HG03159 (cell line): ENCODE measurements at regions not wholly inside any gene's neighbourhood (a gene's known extent, or its start where the extent isn't known, plus 50 kb on each side); places are given as distances from the start of the nearest gene placed in this dataset.
A peak's percentile ranks its signal among the peaks of the same experiment; 100 is the strongest.

Experiments
- ATAC-seq: cut with Tn5 transposase; IDR thresholded peaks from one replicate; pipeline ENCODE4 v1.9.1; 2021; ENCODE audit warnings: mild to moderate bottlenecking, moderate library complexity; ENCODE audit not compliant: unreplicated experiment

DNA sequence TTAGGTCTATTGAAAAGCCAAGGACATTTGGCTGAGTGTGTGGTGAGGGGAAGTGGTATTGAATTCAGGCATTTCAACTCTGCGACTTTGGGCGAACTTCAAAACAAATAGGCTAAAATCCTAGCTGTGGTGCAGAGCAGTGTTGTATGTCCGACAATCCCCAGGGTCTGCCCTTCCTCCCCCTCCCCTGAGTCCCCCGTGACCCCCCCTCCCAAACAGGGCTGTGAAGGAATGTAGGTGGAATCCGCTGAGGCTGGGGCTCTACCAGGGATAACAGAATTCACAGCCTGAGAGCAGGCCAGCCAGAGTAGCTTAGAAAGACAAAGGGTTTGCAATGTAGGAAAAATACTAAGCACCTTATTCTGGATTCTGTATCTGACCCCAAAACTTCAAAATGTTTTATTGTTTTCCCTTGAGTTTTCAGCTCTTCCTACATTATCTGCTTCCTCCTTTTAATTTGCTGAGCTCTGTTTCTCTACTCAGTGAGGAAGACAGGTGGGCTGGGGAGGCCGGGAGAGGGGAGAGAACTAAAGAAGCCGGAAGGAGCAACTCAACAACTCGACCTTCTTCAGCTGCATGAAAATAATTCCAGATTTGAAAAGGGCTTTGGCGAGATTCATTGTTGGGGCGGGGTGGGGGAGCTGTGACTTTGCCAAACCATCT is 315.2 kb downstream of the BLID start:
- ATAC-seq = no peak

- ATAC-seq = no peak
Observed at GRCh38 chr11:121800240-121800639, 315.8 kb downstream of the BLID start.

DNA sequence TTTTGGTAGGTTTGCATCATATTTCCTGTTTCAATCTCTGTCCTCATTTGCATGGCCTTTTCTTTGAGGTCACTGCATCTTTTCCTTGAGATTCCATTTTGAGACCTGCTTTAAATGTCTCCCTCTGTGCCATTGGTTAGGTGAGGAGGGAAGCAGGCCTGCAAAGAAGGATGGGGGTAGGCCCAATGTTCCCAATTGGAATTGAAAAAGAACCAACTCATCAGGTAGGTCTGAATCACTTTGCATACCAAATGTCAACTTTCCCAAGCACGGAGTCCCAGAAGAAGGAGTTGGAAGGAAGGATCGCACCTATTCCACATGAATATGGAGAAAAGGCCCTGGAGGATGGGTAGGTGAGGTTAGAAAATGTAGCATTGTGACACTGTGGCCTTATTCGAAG is 318.5 kb downstream of the BLID start:
- ATAC-seq = no peak

- no peak for ATAC-seq
Observed at GRCh38 chr11:121795174-121795573, 320.8 kb downstream of the BLID start.

- no peak for ATAC-seq
Observed at GRCh38 chr11:121794671-121795141, 321.3 kb downstream of the BLID start.

DNA sequence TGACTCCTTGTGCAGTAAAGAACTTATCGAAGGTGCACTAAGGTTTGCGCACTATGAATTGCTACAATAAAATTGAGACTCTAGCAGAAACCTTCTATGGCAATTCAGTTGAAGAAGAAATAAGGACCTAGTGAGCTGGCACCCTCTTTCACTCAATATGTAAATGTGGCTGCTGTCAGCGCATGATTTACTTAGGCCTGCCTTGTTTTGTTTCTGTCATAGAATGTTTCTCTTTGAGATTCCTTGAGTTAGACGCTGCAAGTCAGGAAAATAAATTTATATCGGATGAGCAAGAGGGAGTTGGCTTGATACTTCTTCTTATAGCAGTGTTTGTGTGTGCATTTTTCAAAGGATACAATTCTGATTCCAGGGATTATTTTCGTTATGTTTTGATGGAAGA is 322.1 kb downstream of the BLID start:
- ATAC-seq = no peak

DNA sequence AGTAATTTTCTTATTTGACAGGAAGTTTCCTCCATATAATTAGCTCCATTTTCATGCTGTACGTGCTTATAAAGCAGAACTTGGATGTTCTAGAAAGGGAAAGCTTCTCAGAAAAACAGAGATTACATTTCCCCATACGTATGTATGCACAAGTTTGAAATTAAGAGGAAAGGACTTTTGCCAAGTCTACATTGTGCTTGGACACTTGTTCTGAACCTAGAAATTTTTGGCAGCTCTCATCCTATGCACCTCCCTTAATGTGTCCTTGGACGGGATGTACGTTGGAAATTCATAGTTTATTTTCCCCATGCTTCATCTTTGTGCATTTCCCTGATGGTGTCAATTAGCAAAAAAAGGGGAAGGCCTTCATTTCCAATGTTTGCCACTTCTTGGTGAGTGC is 322.7 kb downstream of the BLID start:
- no peak for ATAC-seq

DNA sequence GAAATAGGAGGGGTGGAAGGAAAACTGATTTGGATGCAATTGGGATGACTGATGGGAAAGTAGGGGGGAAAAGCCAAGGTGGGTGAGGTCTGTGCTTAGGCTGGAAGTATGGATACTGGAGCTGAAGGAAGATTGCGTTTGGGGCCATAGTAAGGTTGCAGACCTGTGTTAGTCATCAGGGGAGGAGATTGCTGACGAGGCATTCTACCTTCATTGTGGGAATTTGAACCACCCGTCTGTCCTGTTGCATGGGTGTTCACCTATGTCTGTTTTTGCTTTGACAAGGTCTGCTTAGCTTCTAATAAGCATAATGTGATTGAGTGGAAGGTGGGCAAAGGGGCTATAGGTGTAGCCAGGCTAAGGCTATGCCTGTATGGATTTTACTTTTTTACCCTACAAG is 323.8 kb downstream of the BLID start:
- no peak for ATAC-seq

GRCh38 chr11:121790430-121790829 is 325.6 kb downstream of the BLID start:
- no peak for ATAC-seq

DNA sequence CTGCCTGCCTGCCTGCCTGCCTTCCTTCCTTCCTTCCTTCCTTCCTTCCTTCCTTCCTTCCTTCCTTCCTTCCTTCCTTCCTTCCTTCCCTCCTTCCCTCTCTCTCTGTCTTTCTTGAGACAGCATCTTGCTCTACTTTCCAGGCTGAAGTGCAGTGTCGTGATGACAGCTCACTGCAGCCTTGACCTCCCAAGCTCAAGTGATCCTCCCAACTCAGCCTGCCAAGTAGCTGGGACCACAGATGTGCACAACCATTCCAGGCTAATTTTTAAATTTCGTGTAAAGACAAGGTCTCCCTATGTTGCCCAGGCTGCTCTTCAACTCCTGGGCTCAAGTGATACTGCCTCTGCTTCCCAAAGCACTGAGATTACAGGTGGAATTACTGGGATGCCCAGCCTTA is 328.2 kb upstream of the SORL1-AS1 start:
- ATAC-seq = no peak

- no peak for ATAC-seq
Observed at GRCh38 chr11:121777056-121777455, 324.3 kb upstream of the SORL1-AS1 start.

GRCh38 chr11:121775276-121775675 is 322.5 kb upstream of the SORL1-AS1 start:
- no peak for ATAC-seq

- no peak for ATAC-seq
Observed at GRCh38 chr11:121773076-121773475, 320.3 kb upstream of the SORL1-AS1 start.

DNA sequence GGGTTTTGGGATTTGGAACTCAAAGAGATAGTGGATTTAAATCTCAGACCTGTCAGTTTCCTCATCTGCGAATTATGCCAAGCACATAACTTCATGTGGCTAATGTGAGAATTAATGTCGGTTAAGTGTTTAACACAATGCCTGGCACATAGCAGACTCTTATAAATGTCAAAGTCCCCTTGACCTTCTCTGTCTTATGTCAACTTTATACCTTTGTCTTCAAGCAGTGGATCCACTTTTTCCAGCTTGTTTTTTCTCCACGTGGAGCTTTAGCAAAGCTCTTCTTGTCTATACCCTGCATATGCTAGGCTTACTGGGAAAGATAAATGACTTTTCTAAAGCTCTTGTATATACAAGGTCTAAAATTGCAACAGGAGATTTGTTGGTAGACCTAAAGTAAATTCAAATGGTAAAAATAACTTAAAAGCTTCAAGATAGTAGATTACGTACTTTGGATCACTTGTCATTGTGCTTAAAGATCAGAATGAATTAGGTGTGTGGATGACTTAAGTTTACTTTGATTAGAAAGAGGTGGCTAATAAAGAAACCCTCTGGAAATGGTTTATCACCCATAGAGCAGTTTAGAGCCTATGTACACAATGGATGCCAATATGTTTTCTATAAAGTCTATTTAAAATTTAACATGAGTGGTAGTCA is 318.3 kb upstream of the SORL1-AS1 start:
- ATAC-seq = no peak

DNA sequence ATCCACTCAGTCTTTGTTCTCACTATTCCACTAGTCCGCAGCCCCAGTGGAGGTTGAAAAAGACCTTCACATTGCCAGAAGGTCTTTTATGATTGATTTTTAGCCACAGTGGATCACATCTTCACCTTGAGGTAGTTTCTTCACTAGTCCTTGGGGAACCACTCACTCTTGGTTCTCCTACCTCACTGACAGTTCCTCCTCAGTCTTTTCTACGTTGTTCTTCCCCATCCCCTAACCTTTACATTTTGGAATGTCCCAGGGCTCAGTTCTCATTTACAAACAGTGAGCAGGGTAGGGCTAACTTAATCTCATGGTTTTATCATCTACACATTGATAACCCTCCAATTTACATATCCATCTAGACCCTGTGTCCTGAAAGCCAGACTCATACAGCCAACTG is 316.4 kb upstream of the SORL1-AS1 start:
- ATAC-seq = no peak

GRCh38 chr11:121767433-121767832 is 314.7 kb upstream of the SORL1-AS1 start:
- peak; percentile 65 for ATAC-seq

DNA sequence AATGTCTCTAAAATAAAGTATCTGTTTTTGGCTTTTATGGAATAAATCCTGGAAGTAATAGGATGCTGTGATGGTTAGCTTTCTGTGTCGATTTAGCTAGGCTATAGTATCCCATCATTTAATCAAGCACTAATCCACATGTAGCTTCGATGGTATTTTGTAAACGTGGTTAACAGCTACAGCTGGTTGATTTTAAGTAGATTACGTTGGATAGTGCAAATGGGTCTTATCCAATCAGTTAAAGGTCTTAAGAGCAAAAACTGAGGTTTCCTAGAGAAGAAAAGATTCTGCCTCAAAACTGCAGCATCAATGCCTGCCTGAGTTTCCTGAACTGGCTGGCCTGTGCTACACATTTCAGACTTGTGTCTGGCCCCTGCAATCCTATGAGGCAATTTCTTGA is 314.2 kb upstream of the SORL1-AS1 start:
- ATAC-seq = peak; percentile 15

GRCh38 chr11:121766166-121766565 is 313.4 kb upstream of the SORL1-AS1 start:
- ATAC-seq = no peak

GRCh38 chr11:121763526-121763925 is 310.8 kb upstream of the SORL1-AS1 start:
- peak; percentile 85 for ATAC-seq

GRCh38 chr11:121762820-121763219 is 310.1 kb upstream of the SORL1-AS1 start:
- no peak for ATAC-seq

- no peak for ATAC-seq
Observed at GRCh38 chr11:121761186-121761585, 308.4 kb upstream of the SORL1-AS1 start.

- no peak for ATAC-seq
Observed at GRCh38 chr11:121757480-121758125, 304.8 kb upstream of the SORL1-AS1 start.
